Transverse colon (tissue), 3 donors: ENCODE measurements at regions not wholly inside any gene's neighbourhood (a gene's known extent, or its start where the extent isn't known, plus 50 kb on each side); places are given as distances from the start of the nearest gene placed in this dataset.
"Not testable (repeated sequence)": the region's sequence is repeated elsewhere in the genome, so short reads cannot be mapped to it uniquely, and the experiment has no call there.

ENCODE experiments used
- POLR2A ChIP-seq: fragments of 450-650 bp; IDR thresholded peaks from one replicate; pipeline ENCODE4 v1.6.1; 2016; ENCODE audit warnings: antibody characterized with exemption, mild to moderate bottlenecking, moderate library complexity
- POLR2AphosphoS5 ChIP-seq, 3 donors: sonication (generic); formaldehyde crosslinking; IDR thresholded peaks; one replicate each; pipeline ENCODE4 v1.6.1; 2016; ENCODE audit warnings: antibody characterized with exemption in 3 of 3

GRCh38 chr5:1576851-1577250 is 53.1 kb upstream of the LPCAT1 start:
- TF ChIP-seq POLR2AphosphoS5 (IDR thresholded peaks at IDR 0.05); POLR2A: not testable (repeated sequence)
